ENCODE measurements at regions not wholly inside any gene's neighbourhood (a gene's known extent, or its start where the extent isn't known, plus 50 kb on each side); places are given as distances from the start of the nearest gene placed in this dataset.

DNA sequence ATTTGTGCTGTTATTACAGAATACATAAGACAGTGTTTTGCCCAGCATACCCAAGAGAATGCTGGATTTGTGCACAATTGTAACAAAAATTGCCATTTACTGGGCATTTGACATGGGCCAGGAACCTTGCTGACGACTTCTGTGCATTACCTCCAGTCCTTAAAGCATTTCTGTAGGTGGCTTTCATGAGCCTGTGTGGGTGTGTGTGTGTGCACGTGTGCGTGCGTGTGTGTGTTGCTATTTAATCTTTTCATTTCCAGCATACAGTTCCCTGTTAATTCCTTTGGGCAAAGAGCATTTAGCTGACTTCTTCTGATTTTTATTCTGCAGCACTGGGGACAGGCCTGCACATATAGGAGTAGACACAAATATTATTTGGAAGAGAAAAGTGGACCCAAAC, 134.4 kb downstream of the CYLD start:
- H3K36me3 ChIP-seq (ENCODE audit: insufficient read depth, low read length) = no peaks in the 10 kb centered on the region
- no peak overlapping the region for H3K4me3 ChIP-seq (ENCODE audit: low read length)
- ATAC-seq (ENCODE audit: poor library complexity) (no peak), DNase-seq (no peak)
- TF ChIP-seq, protein P1, sequence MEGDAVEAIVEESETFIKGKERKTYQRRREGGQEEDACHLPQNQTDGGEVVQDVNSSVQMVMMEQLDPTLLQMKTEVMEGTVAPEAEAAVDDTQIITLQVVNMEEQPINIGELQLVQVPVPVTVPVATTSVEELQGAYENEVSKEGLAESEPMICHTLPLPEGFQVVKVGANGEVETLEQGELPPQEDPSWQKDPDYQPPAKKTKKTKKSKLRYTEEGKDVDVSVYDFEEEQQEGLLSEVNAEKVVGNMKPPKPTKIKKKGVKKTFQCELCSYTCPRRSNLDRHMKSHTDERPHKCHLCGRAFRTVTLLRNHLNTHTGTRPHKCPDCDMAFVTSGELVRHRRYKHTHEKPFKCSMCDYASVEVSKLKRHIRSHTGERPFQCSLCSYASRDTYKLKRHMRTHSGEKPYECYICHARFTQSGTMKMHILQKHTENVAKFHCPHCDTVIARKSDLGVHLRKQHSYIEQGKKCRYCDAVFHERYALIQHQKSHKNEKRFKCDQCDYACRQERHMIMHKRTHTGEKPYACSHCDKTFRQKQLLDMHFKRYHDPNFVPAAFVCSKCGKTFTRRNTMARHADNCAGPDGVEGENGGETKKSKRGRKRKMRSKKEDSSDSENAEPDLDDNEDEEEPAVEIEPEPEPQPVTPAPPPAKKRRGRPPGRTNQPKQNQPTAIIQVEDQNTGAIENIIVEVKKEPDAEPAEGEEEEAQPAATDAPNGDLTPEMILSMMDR (IDR thresholded peaks at IDR 0.05) = no peak
- Mint-ChIP-seq H3K27me3 (peaks cover 74% of the 10 kb centered on the region), H3K4me3 (no peak overlapping the region), H3K9me3 (peaks cover 4% of the 10 kb centered on the region), H3K27ac (no peak overlapping the region), H3K4me1 (ENCODE audit: low read depth) (no peaks in the 10 kb centered on the region), H3K36me3 (ENCODE audit: low read depth) (no peaks in the 10 kb centered on the region)
- peaks cover 5 to 40% of the 10 kb centered on the region in 2 experiments for H3K27me3 ChIP-seq (ENCODE audit: control insufficient read depth in 1 of 2, insufficient read depth in 2 of 2, low read length in 2 of 2)
- no peak overlapping the region for H3K27ac ChIP-seq (ENCODE audit: low read depth in 1 of 2, low read length in 2 of 2)
- POLR2A ChIA-PET = no interaction called here
- H3K4me1 ChIP-seq (ENCODE audit: insufficient read depth, low read length) = no peaks in the 10 kb centered on the region
- H3K9me3 ChIP-seq (ENCODE audit: control insufficient read depth in 1 of 2, insufficient read depth in 1 of 2, low read length in 2 of 2) = no peaks in the 10 kb centered on the region
- CTCF ChIA-PET = no interaction called here
- intact Hi-C loops (cut with DNase I, micrococcal nuclease) = no loop called here

DNA sequence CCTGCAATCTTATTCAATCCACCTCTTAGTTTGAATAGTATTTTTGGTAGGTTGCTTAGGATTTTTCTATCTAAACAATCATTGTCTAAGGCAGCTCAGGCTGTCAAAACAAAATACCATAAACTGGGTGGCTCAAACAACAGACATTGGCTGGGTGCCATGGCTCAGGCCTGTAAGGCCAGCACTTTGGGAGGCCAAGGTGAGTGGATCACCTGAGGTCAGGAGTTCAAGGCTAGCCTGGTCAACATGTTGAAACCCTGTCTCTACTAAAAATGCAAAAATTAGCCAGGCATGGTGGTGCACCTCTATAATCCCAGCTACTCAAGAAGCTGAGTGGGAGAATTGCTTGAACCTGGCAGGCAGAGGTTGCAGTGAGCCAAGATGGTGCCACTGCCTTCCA, 126.7 kb downstream of the CYLD start:
- Histone ChIP-seq H3K36me3 (ENCODE audit: insufficient read depth, low read length) (no peaks in the 10 kb centered on the region), H3K4me1 (ENCODE audit: insufficient read depth, low read length) (no peaks in the 10 kb centered on the region), H3K27me3 (ENCODE audit: control insufficient read depth in 1 of 2, insufficient read depth in 2 of 2, low read length in 2 of 2) (no peaks in the 10 kb centered on the region), H3K9me3 (ENCODE audit: control insufficient read depth in 1 of 2, insufficient read depth in 1 of 2, low read length in 2 of 2) (no peaks in the 10 kb centered on the region), H3K4me3 (ENCODE audit: low read length) (no peak overlapping the region), H3K27ac (ENCODE audit: low read depth in 1 of 2, low read length in 2 of 2) (no peak overlapping the region)
- H3K36me3 Mint-ChIP-seq (ENCODE audit: low read depth) = no peaks in the 10 kb centered on the region
- ATAC-seq (ENCODE audit: poor library complexity) = no peak
- peaks cover 4% of the 10 kb centered on the region for H3K9me3 Mint-ChIP-seq
- H3K27me3 Mint-ChIP-seq = peaks cover 17% of the 10 kb centered on the region
- DNase-seq = no peak
- ChIA-PET POLR2A (no interaction called here), CTCF (no interaction called here)
- no peaks in the 10 kb centered on the region for H3K4me1 Mint-ChIP-seq (ENCODE audit: low read depth)
- H3K27ac Mint-ChIP-seq = no peak overlapping the region
- H3K4me3 Mint-ChIP-seq = no peak overlapping the region
- TF ChIP-seq, protein P1 (IDR thresholded peaks at IDR 0.05) = no peak
- intact Hi-C loops (cut with DNase I, micrococcal nuclease) = no loop called here

DNA sequence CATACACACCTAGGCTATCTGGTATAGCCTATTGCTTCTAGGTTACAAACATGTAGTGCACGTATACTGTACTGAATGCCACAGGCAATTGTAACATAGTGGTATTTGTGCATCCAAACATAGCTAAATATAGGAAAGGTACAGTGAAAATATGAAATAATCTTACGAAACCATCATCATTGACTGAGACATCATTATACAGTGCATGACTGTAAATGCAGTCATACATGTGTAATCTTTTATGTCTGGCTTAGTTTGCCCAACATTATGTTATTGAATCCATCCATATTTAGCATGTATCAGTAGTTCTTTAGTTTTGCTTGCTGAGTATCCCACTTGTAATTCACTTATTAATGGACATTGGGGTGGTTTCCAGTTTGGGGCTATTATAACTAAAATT, 124.9 kb downstream of the CYLD start:
- no peak for DNase-seq
- Histone ChIP-seq H3K36me3 (ENCODE audit: insufficient read depth, low read length) (no peaks in the 10 kb centered on the region), H3K4me1 (ENCODE audit: insufficient read depth, low read length) (no peaks in the 10 kb centered on the region), H3K9me3 (ENCODE audit: control insufficient read depth in 1 of 2, insufficient read depth in 1 of 2, low read length in 2 of 2) (no peaks in the 10 kb centered on the region), H3K27ac (ENCODE audit: low read depth in 1 of 2, low read length in 2 of 2) (no peak overlapping the region), H3K27me3 (ENCODE audit: control insufficient read depth in 1 of 2, insufficient read depth in 2 of 2, low read length in 2 of 2) (no peaks in the 10 kb centered on the region), H3K4me3 (ENCODE audit: low read length) (no peak overlapping the region)
- TF ChIP-seq, protein P1 (IDR thresholded peaks at IDR 0.05) = no peak
- intact Hi-C loops (cut with DNase I, micrococcal nuclease) = no loop called here
- CTCF ChIA-PET = no interaction called here
- H3K27me3 Mint-ChIP-seq = peaks cover 4% of the 10 kb centered on the region
- ATAC-seq (ENCODE audit: poor library complexity) = no peak
- POLR2A ChIA-PET = no interaction called here
- no peaks in the 10 kb centered on the region for H3K4me1 Mint-ChIP-seq (ENCODE audit: low read depth)
- no peaks in the 10 kb centered on the region for H3K9me3 Mint-ChIP-seq
- H3K27ac Mint-ChIP-seq = no peak overlapping the region
- no peaks in the 10 kb centered on the region for H3K36me3 Mint-ChIP-seq (ENCODE audit: low read depth)
- H3K4me3 Mint-ChIP-seq = no peak overlapping the region
